H1 (cell line): ENCODE measurements at regions not wholly inside any gene's neighbourhood (a gene's known extent, or its start where the extent isn't known, plus 50 kb on each side); places are given as distances from the start of the nearest gene placed in this dataset.

Experiments
- CTCF ChIA-PET: fragments of 300-600 bp; sonication (Branson Sonifier 250); formaldehyde crosslinking; loops from one replicate; lab custom pipeline; 2021; ENCODE audit not compliant: partially characterized antibody; lab: Charles Lee
- POLR2A ChIA-PET: fragments of 300-600 bp; sonication (Branson Sonifier 250); formaldehyde crosslinking; loops from one replicate; lab custom pipeline; 2021; ENCODE audit warnings: inconsistent platforms; ENCODE audit not compliant: partially characterized antibody; lab: Charles Lee
- DNase-seq, 2 experiments: peaks; one replicate each; pipeline versions ENCODE4 v3.0.0 to v3.0.0-alpha.2; 2010 to 2022; ENCODE audit warnings: low spot score in 2 of 2, low read depth in 1 of 2, mixed read lengths in 1 of 2
- FAIRE-seq: peaks from 2 replicates; lab custom pipeline; 2011; peaks lifted over from hg19 to GRCh38; lab: Jason Lieb, UNC
- H2AFZ ChIP-seq: 2 replicates; pipeline ENCODE4 v1.8.1; 2012; ENCODE audit warnings: low read length, inconsistent platforms
- H2AK5ac ChIP-seq: 2 replicates; pipeline ENCODE4 v1.6.1; 2013; ENCODE audit warnings: low read depth, low read length
- H2BK120ac ChIP-seq: replicated peaks from 2 replicates; pipeline ENCODE3; 2013; ENCODE audit warnings: low read depth, low read length, inconsistent platforms
- H2BK12ac ChIP-seq: 2 replicates; pipeline ENCODE4 v1.6.1; 2013; ENCODE audit warnings: low read depth, low read length
- H2BK15ac ChIP-seq: 2 replicates; pipeline ENCODE4 v1.6.1; 2013; ENCODE audit warnings: low read length
- H2BK20ac ChIP-seq: 2 replicates; pipeline ENCODE4 v1.6.1; 2013; ENCODE audit warnings: low read length
- H2BK5ac ChIP-seq: 2 replicates; pipeline ENCODE4 v1.6.1; 2013; ENCODE audit warnings: low read depth, low read length
- H3K14ac ChIP-seq: 2 replicates; pipeline ENCODE4 v1.6.1; 2013; ENCODE audit warnings: inconsistent platforms; ENCODE audit not compliant: insufficient read length
- H3K18ac ChIP-seq: 2 replicates; pipeline ENCODE4 v1.6.1; 2013; ENCODE audit warnings: low read length; ENCODE audit errors: extremely low read depth
- H3K23ac ChIP-seq: 2 replicates; pipeline ENCODE4 v1.6.1; 2013; ENCODE audit warnings: inconsistent platforms; ENCODE audit not compliant: insufficient read length
- H3K23me2 ChIP-seq: 2 replicates; pipeline ENCODE4 v1.6.1; 2013; ENCODE audit warnings: low read depth, low read length
- H3K27ac ChIP-seq: 2 replicates; pipeline ENCODE4 v1.6.1; 2011; ENCODE audit warnings: low read depth, low read length, inconsistent platforms
- H3K27me3 ChIP-seq, 4 experiments: replicated peaks in 1 of 4; 1 replicate in 1 of 4; 2 replicates in 3 of 4; pipeline versions ENCODE4 v1.6.1 to v1.8.1; 2011 to 2013; ENCODE audit warnings: low read length in 3 of 4, mild to moderate bottlenecking in 3 of 4, inconsistent platforms in 2 of 4, mixed read lengths in 2 of 4, moderate library complexity in 1 of 4; ENCODE audit not compliant: control insufficient read depth in 3 of 4, insufficient read depth in 3 of 4; ENCODE audit errors: extremely low read depth in 1 of 4
- H3K36me3 ChIP-seq, 4 experiments: 2 replicates each; pipeline versions ENCODE4 v1.6.1 to v1.8.1; 2011 to 2013; ENCODE audit warnings: mild to moderate bottlenecking in 4 of 4, low read length in 3 of 4, moderate library complexity in 2 of 4, control low read depth in 1 of 4, inconsistent platforms in 1 of 4; ENCODE audit not compliant: insufficient read depth in 4 of 4, control insufficient read depth in 2 of 4
- H3K4ac ChIP-seq: replicated peaks from 2 replicates; pipeline ENCODE3; 2013; ENCODE audit warnings: low read length, low read depth, mixed read lengths, inconsistent platforms; ENCODE audit not compliant: insufficient read length
- H3K4me1 ChIP-seq, 4 experiments: replicated peaks in 1 of 4; 1 replicate in 1 of 4; 2 replicates in 3 of 4; pipeline versions ENCODE4 v1.6.1 to v1.8.1; 2011 to 2013; ENCODE audit warnings: low read length in 3 of 4, inconsistent platforms in 2 of 4, mixed read lengths in 1 of 4; ENCODE audit not compliant: insufficient read depth in 4 of 4, control insufficient read depth in 3 of 4
- H3K4me2 ChIP-seq, 2 experiments: 2 replicates each; pipeline versions ENCODE4 v1.6.1 to v1.8.1; 2011 to 2013; ENCODE audit warnings: low read depth in 2 of 2, low read length in 2 of 2, control low read depth in 1 of 2, inconsistent platforms in 1 of 2, mild to moderate bottlenecking in 1 of 2; ENCODE audit not compliant: insufficient read depth in 1 of 2
- H3K4me3 ChIP-seq, 4 experiments: fragments of 200-600, 300-600 bp in 1 of 4; sonication (generic), shearing (Covaris generic), sonication (Bioruptor Twin) in 1 of 4; 2 replicates each; pipeline versions ENCODE4 v1.5.1 to v1.8.1; 2011 to 2016; ENCODE audit warnings: low read length in 4 of 4, low read depth in 3 of 4, control low read depth in 2 of 4, inconsistent platforms in 2 of 4, mild to moderate bottlenecking in 2 of 4, mixed read lengths in 1 of 4, moderate library complexity in 1 of 4; ENCODE audit not compliant: insufficient read depth in 2 of 4; ENCODE audit errors: extremely low read depth in 1 of 4
- H3K56ac ChIP-seq: replicated peaks from 2 replicates; pipeline ENCODE3; 2013; ENCODE audit warnings: low read depth, mild to moderate bottlenecking, mixed read lengths, low read length, inconsistent platforms; ENCODE audit not compliant: insufficient read length
- H3K79me1 ChIP-seq: 2 replicates; pipeline ENCODE4 v1.6.1; 2013; ENCODE audit warnings: low read depth, low read length, control low read depth
- H3K79me2 ChIP-seq, 2 experiments: 2 replicates each; pipeline versions ENCODE4 v1.6.1 to v1.8.1; 2012 to 2013; ENCODE audit warnings: low read length in 2 of 2, mild to moderate bottlenecking in 2 of 2, inconsistent platforms in 1 of 2; ENCODE audit not compliant: insufficient read depth in 2 of 2, control insufficient read depth in 1 of 2
- H3K9ac ChIP-seq, 4 experiments: replicated peaks in 1 of 4; 1 replicate in 1 of 4; 2 replicates in 3 of 4; pipeline versions ENCODE4 v1.6.1 to v1.8.1; 2011 to 2013; ENCODE audit warnings: low read depth in 3 of 4, low read length in 3 of 4, control low read depth in 2 of 4, mild to moderate bottlenecking in 2 of 4, moderate library complexity in 2 of 4, inconsistent platforms in 1 of 4; ENCODE audit errors: extremely low read depth in 1 of 4
- H3K9me3 ChIP-seq, 2 experiments: 2 replicates each; pipeline versions ENCODE4 v1.6.1 to v1.8.1; 2012 to 2013; ENCODE audit warnings: mild to moderate bottlenecking in 2 of 2, moderate library complexity in 2 of 2, control low read depth in 1 of 2, inconsistent platforms in 1 of 2, low read depth in 1 of 2, low read length in 1 of 2, mixed read lengths in 1 of 2; ENCODE audit not compliant: insufficient read depth in 2 of 2
- H4K20me1 ChIP-seq, 2 experiments: replicated peaks in 1 of 2; 2 replicates each; pipeline versions ENCODE3 to v1.8.1; 2011 to 2013; ENCODE audit warnings: inconsistent platforms in 2 of 2, low read length in 2 of 2, mild to moderate bottlenecking in 1 of 2; ENCODE audit not compliant: insufficient read depth in 2 of 2, control insufficient read depth in 1 of 2
- H4K5ac ChIP-seq: 2 replicates; pipeline ENCODE4 v1.6.1; 2013; ENCODE audit warnings: low read length, low read depth, mixed read lengths, inconsistent platforms; ENCODE audit not compliant: insufficient read length
- H4K8ac ChIP-seq: 2 replicates; pipeline ENCODE4 v1.8.0; 2013; ENCODE audit warnings: mild to moderate bottlenecking, moderate library complexity, low read length, inconsistent platforms; ENCODE audit not compliant: insufficient read depth; ENCODE audit errors: extremely low read depth
- H4K91ac ChIP-seq: replicated peaks from 2 replicates; pipeline ENCODE3; 2013; ENCODE audit warnings: low read length, mixed read lengths, inconsistent platforms; ENCODE audit not compliant: insufficient read length
- CREB1 ChIP-seq: IDR thresholded peaks from 2 replicates; pipeline ENCODE4 v1.6.1; 2012; ENCODE audit warnings: inconsistent platforms
- CTCF ChIP-seq, 3 experiments: IDR thresholded peaks; 1 replicate in 2 of 3; 2 replicates in 1 of 3; pipeline versions ENCODE4 v1.5.1 to v1.6.1; 2011; ENCODE audit warnings: low read length in 3 of 3, mild to moderate bottlenecking in 3 of 3, inconsistent platforms in 2 of 3, low read depth in 1 of 3, moderate library complexity in 1 of 3; ENCODE audit not compliant: insufficient read depth in 1 of 3; ENCODE audit errors: control extremely low read depth in 1 of 3
- E2F6 ChIP-seq: IDR thresholded peaks from 2 replicates; pipeline ENCODE4 v1.6.1; 2012; ENCODE audit warnings: inconsistent platforms
- NRF1 ChIP-seq: IDR thresholded peaks from 2 replicates; pipeline ENCODE4 v1.6.1; 2011; ENCODE audit warnings: mild to moderate bottlenecking, low read depth, low read length, improper control_type of control experiment
- POU5F1 ChIP-seq: IDR thresholded peaks from 2 replicates; pipeline ENCODE4 v1.6.1; 2011; ENCODE audit warnings: low read depth, mild to moderate bottlenecking, low read length, moderate library complexity
- SIX5 ChIP-seq: IDR thresholded peaks from 2 replicates; pipeline ENCODE4 v1.6.1; 2011; ENCODE audit warnings: mild to moderate bottlenecking, low read depth, low read length
- SP1 ChIP-seq: IDR thresholded peaks from 2 replicates; pipeline ENCODE4 v1.6.1; 2011; ENCODE audit warnings: low read depth, low read length
- SP4 ChIP-seq: IDR thresholded peaks from 2 replicates; pipeline ENCODE4 v1.6.1; 2012; ENCODE audit warnings: low read length, inconsistent platforms
- SRF ChIP-seq: IDR thresholded peaks from 2 replicates; pipeline ENCODE4 v1.6.1; 2011; ENCODE audit warnings: mild to moderate bottlenecking, low read depth, low read length, moderate library complexity
- TAF1 ChIP-seq: IDR thresholded peaks from 2 replicates; pipeline ENCODE4 v1.6.1; 2011; ENCODE audit warnings: mild to moderate bottlenecking, low read depth, low read length
- TAF7 ChIP-seq: optimal IDR thresholded peaks from 2 replicates; pipeline ENCODE3; 2011; ENCODE audit warnings: low read depth, mild to moderate bottlenecking, inconsistent platforms, low read length, moderate library complexity, borderline replicate concordance
- WGBS, 2 experiments: shearing (Covaris generic) in 1 of 2; methylation state at CpG; one replicate each; pipeline versions ENCODE4 v1.1.6 to v1.1.7; 2013 to 2015; ENCODE audit warnings: low lambda C conversion rate in 2 of 2, mixed read lengths in 2 of 2, inconsistent platforms in 1 of 2, low coverage in 1 of 2, missing lambda C conversion rate in 1 of 2; ENCODE audit not compliant: insufficient replicate concordance in 2 of 2, insufficient coverage in 1 of 2, insufficient read length in 1 of 2; ENCODE audit errors: extremely low coverage in 1 of 2, missing lambda C conversion rate in 1 of 2; 5-methylcytosine and 5-hydroxymethylcytosine counted together

- no peak overlapping the region for H3K4ac ChIP-seq
- CTCF ChIA-PET, result no interaction called here
- no peak overlapping the region for H3K56ac ChIP-seq
- WGBS, 2 experiments, result 67% methylated on average over 1 of the region's 1 CpG; no CpG with 5 or more reads in 1 of the 2 experiments
- no peak overlapping the region for H3K18ac ChIP-seq
- H4K8ac ChIP-seq, result no peak overlapping the region
- H3K14ac ChIP-seq, result no peak overlapping the region
- H2AK5ac ChIP-seq, result no peak overlapping the region
- H3K9ac ChIP-seq, result no peak overlapping the region
- H3K9me3 ChIP-seq, result no peaks in the 10 kb centered on the region
- FAIRE-seq, result no peak
- no peak overlapping the region for H4K5ac ChIP-seq
- no peak overlapping the region for H2BK120ac ChIP-seq
- no peak overlapping the region for H2BK20ac ChIP-seq
- no peak overlapping the region for H3K23ac ChIP-seq
- no peaks in the 10 kb centered on the region for H3K4me1 ChIP-seq
- no peak overlapping the region for H2BK15ac ChIP-seq
- H3K36me3 ChIP-seq, result no peaks in the 10 kb centered on the region
- H2BK5ac ChIP-seq, result no peak overlapping the region
- TF ChIP-seq CTCF (IDR thresholded peaks at IDR 0.05; ENCODE audit: control extremely low read depth in 1 of 3, insufficient read depth in 1 of 3, low read depth in 1 of 3, low read length in 3 of 3), result no peak
- no peak for TF ChIP-seq POU5F1
- no peak for TF ChIP-seq TAF7
- no peak for TF ChIP-seq TAF1
- no peak for TF ChIP-seq SRF
- TF ChIP-seq SIX5, result no peak
- TF ChIP-seq E2F6, result no peak
- no peak for TF ChIP-seq CREB1
- TF ChIP-seq SP1, result no peak
- no peak for TF ChIP-seq SP4
- TF ChIP-seq NRF1, result no peak
- TF ChIP-seq, all 59 proteins: peak for 0
- H3K23me2 ChIP-seq, result no peaks in the 10 kb centered on the region
- no peaks in the 10 kb centered on the region for H3K79me2 ChIP-seq
- no peak overlapping the region for H3K4me3 ChIP-seq
- POLR2A ChIA-PET, result no interaction called here
- H4K91ac ChIP-seq, result no peak overlapping the region
- H2BK12ac ChIP-seq, result no peak overlapping the region
- H4K20me1 ChIP-seq, result no peaks in the 10 kb centered on the region
- no peaks in the 10 kb centered on the region for H3K27me3 ChIP-seq
- no peak overlapping the region for H3K4me2 ChIP-seq
- H2AFZ ChIP-seq, result no peak overlapping the region
- H3K27ac ChIP-seq, result no peak overlapping the region
- H3K79me1 ChIP-seq, result no peaks in the 10 kb centered on the region
- DNase-seq, result no peak
Measured at GRCh38 chr11:26088391-26088790, 243.5 kb upstream of the ANO3 start.
